HUES6 (cell line): ENCODE measurements at regions not wholly inside any gene's neighbourhood (a gene's known extent, or its start where the extent isn't known, plus 50 kb on each side); places are given as distances from the start of the nearest gene placed in this dataset.

Experiments used
- H3K27ac ChIP-seq: 2 replicates; pipeline ENCODE4 v1.7.0; 2013; ENCODE audit warnings: low read depth, mild to moderate bottlenecking, low read length, inconsistent platforms
- H3K27me3 ChIP-seq: 2 replicates; pipeline ENCODE4 v1.6.1; 2013; ENCODE audit warnings: low read length; ENCODE audit not compliant: control insufficient read depth, insufficient read depth
- H3K36me3 ChIP-seq: 2 replicates; pipeline ENCODE4 v1.6.1; 2013; ENCODE audit warnings: low read length; ENCODE audit not compliant: control insufficient read depth, insufficient read depth
- H3K4me1 ChIP-seq: 2 replicates; pipeline ENCODE4 v1.6.1; 2013; ENCODE audit warnings: low read length; ENCODE audit not compliant: control insufficient read depth, insufficient read depth
- H3K4me3 ChIP-seq: 2 replicates; pipeline ENCODE4 v1.5.1; 2013; ENCODE audit warnings: low read depth, low read length
- H3K9ac ChIP-seq: one replicate; pipeline ENCODE4 v1.6.1; 2013; ENCODE audit warnings: mild to moderate bottlenecking, low read length
- H3K9me3 ChIP-seq: 2 replicates; pipeline ENCODE4 v1.6.1; 2013; ENCODE audit warnings: low read depth, low read length; ENCODE audit not compliant: control insufficient read depth, insufficient read depth

DNA sequence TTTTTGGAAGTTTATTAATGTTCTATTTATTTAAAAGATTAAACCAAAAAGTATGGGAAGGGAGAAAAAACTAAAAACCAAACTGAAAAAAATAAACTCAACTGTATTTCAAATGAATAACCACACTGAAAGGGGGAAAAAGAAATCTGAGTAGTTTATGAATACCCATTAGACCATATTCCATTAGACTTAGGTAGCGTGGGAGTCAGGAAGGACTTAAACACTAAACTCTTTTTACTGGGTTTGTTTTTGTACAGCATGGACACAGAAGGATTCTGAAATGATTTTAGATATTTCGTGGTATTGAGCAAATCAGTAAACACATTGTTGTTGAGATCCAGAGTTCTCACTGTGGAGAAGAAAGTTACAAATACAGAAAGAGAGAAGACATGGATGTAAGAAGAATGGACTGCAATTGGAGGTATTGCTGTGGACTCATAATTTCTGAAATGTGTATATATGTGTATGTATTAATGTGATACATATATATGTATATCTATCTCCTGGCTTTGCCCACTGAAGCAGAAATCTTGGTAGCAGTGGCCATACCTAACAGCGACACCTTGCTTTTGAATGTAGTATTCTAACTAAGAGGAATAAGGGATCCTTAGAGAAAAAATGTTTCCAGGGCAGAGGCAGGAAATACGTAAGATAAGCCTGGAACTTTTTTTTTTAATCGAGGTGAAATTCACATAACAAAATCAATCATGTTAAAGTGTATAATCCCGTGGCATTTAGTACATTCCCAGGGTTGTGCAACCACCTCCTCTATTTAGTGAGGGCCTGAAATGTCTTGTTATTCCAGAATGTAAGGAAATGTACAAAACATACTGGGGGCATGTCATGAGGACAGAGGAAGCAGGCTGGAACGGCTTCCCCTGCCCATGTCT, 228.8 kb downstream of the SMARCA2 start:
- Histone ChIP-seq H3K27ac (no peak overlapping the region), H3K27me3 (no peaks in the 10 kb centered on the region), H3K9me3 (peaks cover 5% of the 10 kb centered on the region; the same call in 1 of the 2 replicates), H3K4me3 (no peak overlapping the region), H3K9ac (no peak overlapping the region), H3K4me1 (peaks cover 31% of the 10 kb centered on the region), H3K36me3 (peaks cover 9% of the 10 kb centered on the region)

DNA sequence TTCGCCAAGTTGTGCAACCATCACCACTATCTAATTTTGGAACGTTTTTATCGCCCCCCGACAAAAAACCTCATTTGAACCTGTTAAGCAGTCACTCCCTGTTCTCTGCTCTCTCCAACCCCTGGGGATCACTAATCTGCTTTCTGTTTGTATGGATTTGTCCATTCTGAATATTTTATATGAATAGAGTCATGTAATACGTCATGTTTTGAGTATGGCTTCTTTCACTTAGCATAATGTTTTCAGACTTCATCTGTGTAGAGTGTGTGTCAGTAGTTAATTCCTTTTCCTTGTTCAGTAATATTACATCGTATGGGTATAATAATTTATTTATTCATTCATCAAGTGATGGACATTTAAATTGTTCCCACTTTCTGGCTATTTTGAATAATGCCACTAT, 232.2 kb downstream of the SMARCA2 start:
- H3K4me1 ChIP-seq, result peaks cover 11% of the 10 kb centered on the region
- no peak overlapping the region for H3K4me3 ChIP-seq
- no peak overlapping the region for H3K27ac ChIP-seq
- no peak overlapping the region for H3K9ac ChIP-seq
- H3K36me3 ChIP-seq, result peaks cover 9% of the 10 kb centered on the region
- H3K27me3 ChIP-seq, result no peaks in the 10 kb centered on the region
- H3K9me3 ChIP-seq, result peaks cover 12% of the 10 kb centered on the region

DNA sequence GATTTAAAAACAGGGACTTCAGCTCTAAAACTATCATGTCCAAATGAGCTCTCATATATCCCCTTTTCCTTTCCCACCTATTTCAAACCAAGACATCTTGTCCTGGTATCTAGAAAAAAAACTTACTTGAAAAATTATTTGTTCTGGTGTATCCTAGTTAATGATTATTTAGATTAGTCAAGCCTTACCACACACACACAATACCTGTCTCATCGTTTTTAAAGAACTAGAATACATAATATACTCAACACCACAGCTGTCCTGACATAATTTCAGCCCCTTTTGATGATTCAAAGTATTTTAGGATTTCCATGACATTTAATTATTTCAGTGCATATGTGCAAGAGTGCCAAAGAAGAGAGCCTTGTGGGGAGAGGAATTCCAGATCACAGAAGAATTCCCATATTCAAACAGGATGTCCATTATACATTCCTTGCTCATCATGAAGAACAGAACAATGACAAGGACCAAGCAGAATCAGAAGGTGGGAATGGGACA, 233.7 kb downstream of the SMARCA2 start:
- no peak overlapping the region for H3K9ac ChIP-seq
- no peak overlapping the region for H3K27ac ChIP-seq
- H3K27me3 ChIP-seq, result no peaks in the 10 kb centered on the region
- H3K36me3 ChIP-seq, result peaks cover 13% of the 10 kb centered on the region
- H3K4me3 ChIP-seq, result no peak overlapping the region
- H3K4me1 ChIP-seq, result no peaks in the 10 kb centered on the region
- peaks cover 18% of the 10 kb centered on the region for H3K9me3 ChIP-seq

DNA sequence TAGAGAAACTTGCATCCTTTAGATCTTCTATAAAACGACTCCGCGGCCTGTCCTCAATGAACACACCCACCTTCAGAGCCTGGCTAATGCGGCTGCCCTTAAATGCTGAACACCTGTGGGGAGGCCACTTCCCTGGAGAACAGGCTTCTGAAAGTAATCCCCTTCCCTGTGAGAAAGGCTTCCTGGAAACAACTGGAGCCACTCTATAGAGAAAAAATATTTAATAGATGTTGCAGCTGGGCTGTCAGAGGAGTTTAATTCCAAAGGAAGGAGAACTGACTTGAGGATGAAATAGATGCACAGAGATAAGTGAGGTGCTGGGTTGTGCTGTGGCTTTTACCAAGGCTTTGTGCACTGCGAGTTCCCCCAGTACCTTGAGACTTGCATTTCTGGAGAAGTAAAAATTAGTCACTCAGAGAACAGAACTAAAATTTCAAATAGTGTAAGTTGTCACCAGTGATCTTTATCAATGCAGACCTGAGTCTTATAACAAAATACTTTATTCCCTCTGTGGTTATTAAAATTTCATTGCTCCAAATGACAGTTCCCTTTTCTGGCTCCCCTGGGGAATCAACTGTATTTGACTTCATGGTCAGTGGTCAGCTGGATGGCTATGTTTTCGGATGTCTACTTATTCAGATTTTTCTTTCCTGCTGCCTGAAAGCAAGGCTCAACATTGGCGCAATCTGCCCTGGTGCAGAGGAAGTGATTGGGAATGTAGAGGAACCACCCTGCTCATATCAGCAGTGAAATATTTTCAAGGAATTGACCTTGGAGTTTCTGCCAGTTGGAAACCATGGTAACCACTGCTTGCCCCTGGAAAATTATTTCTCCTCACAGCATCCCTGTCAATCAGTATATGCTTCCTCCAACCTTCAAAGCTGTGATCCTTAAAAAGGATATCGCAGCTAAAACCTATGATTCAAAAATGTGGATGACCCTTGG, 238.8 kb downstream of the SMARCA2 start:
- no peak overlapping the region for H3K27ac ChIP-seq
- no peaks in the 10 kb centered on the region; the same call in 1 of the 2 replicates for H3K4me1 ChIP-seq
- no peaks in the 10 kb centered on the region for H3K27me3 ChIP-seq
- H3K9ac ChIP-seq, result no peak overlapping the region
- no peak overlapping the region for H3K4me3 ChIP-seq
- H3K36me3 ChIP-seq, result peaks cover 4% of the 10 kb centered on the region; the same call in 1 of the 2 replicates
- peaks cover 15% of the 10 kb centered on the region for H3K9me3 ChIP-seq

DNA sequence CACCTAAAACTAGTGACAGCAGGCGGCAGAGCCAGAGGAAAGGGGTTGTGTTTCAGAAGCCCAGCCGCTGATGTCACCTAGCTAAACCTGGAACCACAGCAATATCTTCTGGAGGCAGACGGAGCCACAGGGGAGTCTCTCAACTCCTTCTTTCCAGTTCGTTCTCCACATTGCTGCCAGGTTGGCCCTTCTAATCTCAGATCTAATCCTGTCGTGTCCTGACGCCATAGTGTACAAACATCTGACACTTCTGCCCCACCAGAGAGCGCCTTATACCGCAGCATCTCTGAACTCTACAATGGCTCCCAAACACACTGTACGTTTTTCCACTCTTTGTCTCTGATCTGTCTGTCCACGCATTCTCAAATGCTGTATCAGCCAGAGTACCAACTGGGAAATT, 240.0 kb downstream of the SMARCA2 start:
- H3K9me3 ChIP-seq, result peaks cover 15% of the 10 kb centered on the region
- no peaks in the 10 kb centered on the region for H3K27me3 ChIP-seq
- H3K4me1 ChIP-seq, result no peaks in the 10 kb centered on the region; the same call in 1 of the 2 replicates
- H3K9ac ChIP-seq, result no peak overlapping the region
- peaks cover 4% of the 10 kb centered on the region; the same call in 1 of the 2 replicates for H3K36me3 ChIP-seq
- H3K27ac ChIP-seq, result no peak overlapping the region
- H3K4me3 ChIP-seq, result no peak overlapping the region

DNA sequence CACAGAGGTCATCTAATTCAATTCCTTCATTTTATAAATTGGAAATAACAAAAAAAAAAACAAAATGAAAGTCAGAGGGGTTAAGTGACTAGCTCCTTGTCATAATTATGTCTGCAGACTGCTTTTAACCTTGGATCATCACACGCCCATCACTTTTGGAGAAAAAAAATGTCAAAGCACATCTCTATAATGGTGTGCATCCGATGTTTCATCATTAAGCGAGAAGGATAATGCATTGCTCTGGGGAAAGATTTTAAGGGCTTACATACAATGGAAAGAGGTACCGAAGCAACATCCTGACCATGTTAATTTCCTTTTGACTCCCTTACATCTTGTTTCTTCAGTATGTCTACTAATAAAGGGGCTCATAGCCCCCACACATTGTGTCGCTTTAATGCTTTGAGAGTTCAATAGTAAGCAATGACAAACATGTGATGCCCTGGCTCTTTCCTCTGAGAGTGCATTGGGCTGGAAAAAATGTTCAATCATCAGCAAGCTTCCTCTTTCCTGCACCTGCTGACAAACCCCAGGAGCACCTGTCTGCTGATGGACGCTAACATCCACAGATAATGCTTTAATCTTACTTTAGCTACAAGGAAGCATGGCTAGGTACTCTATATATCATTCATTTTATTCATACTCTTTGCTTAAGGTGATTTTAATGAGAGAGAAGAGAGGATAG, 242.2 kb downstream of the SMARCA2 start:
- H3K4me3 ChIP-seq, result no peak overlapping the region
- H3K27ac ChIP-seq, result no peak overlapping the region
- no peaks in the 10 kb centered on the region; the same call in 1 of the 2 replicates for H3K4me1 ChIP-seq
- no peak overlapping the region for H3K9ac ChIP-seq
- peaks cover 4% of the 10 kb centered on the region; the same call in 1 of the 2 replicates for H3K36me3 ChIP-seq
- peaks cover 8% of the 10 kb centered on the region for H3K9me3 ChIP-seq
- H3K27me3 ChIP-seq, result no peaks in the 10 kb centered on the region

DNA sequence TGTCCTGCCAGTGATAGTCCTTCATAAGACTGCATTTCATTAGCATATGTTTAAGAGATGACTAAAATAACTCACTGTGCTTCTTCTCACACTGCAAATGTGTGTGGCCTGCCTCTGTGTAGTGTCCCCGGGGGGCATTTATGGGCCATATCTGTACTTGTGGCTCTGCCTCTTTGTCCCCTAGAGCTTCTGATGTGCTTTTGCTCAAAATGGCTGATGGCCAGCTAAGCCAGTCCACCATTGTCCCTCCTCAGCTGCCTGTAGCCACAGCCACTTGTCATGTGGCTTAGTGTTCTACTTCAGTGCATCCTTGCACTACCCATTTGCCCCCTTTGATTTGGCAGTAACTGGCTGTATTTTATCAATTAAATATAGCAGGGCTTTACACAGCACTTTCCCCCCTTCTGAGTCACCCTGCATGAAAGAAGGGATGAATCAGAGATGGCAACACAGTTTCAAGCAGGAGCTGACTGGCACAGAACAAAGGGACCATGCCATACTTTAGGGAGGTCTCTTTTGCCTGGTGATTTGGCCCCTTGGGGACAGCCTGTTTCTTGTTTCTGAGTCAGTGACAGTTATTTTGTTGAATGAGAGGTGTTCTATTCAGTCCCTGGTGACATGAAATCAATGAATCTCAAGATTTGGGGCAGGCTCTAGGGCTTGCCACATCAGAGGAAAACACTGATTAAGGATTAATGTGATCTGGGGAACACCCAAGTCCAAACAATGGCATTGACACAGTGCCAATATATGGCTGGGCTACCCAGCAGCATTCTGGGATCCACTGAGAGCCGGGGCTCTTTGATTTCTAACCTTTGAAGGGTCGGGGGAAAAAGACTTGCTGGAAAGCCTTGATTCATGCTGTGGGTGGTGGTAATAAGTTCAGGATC, 245.5 kb downstream of the SMARCA2 start:
- Histone ChIP-seq H3K27me3 (no peaks in the 10 kb centered on the region), H3K4me1 (no peaks in the 10 kb centered on the region), H3K9me3 (peaks cover 6% of the 10 kb centered on the region; the same call in 1 of the 2 replicates), H3K27ac (no peak overlapping the region), H3K4me3 (no peak overlapping the region), H3K36me3 (no peaks in the 10 kb centered on the region; the same call in 1 of the 2 replicates), H3K9ac (no peak overlapping the region)

DNA sequence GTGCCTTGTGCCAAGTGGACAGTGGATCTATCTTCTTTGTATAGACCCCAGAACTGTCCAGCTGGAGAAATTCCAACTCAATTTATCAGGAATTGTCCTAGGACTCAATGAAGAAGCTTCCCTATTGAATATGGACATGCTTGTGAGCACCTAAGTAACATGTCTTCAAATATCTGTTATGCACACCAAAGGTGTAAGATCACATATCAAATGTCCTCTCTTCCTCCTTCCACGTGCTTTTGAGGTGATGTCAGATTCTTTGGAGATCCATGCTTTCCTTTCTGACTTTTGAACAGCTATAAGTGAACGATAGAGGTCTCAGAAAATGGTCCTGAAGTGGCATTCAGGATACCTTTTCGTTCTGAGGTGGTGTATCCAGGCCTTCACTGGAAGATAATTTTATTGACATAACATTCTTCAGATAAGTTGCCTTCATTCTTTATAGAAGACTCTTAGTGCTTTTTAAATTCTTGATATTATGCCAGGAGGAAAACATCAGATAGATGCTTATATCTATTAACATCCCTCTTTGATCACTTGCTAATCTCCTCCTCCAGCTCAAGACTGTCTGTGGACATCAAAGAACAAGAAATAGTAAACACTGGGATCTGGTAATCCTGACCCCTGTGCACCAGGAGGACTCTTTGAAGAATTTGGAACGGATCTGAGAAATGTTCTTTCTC, 246.4 kb downstream of the SMARCA2 start:
- Histone ChIP-seq H3K4me1 (no peaks in the 10 kb centered on the region), H3K9ac (no peak overlapping the region), H3K27ac (no peak overlapping the region)

DNA sequence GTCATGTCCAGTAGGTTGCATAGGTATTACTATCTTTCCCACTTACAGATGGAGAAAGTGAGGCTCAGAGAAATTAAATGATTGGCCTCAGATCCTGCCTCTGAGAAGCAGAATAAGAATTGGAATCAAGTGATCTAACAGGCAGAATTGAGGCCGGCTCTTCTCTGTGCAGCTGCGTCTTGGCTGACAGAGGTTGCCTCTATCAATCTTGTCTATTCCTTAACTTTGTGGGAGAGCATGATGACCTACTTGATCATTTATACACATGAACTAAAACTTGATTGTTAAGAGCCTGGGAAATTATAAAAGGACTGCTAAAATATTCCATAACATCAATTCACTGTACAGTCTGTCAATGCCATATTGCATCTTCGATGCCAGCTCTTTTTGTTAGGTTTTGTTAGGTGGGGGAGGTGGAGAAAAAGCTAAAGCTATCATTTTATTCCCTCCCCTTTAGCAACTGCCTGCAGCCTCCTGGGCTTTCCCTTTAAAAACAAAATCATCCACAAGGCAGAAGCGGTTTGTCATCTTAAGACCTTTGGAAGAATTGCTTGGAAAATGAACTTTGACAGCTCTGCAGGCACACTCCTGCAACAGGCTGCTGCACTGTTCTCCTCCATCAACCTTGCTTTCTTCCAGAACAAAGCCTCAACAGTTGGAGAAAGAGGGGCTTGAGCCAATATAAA, 247.4 kb downstream of the SMARCA2 start:
- H3K4me3 ChIP-seq, result no peak overlapping the region
- no peak overlapping the region for H3K27ac ChIP-seq
- no peaks in the 10 kb centered on the region for H3K27me3 ChIP-seq
- no peak overlapping the region for H3K9ac ChIP-seq
- H3K36me3 ChIP-seq, result peaks cover 10% of the 10 kb centered on the region; the same call in 1 of the 2 replicates
- peaks cover 4% of the 10 kb centered on the region; the same call in 1 of the 2 replicates for H3K4me1 ChIP-seq
- peaks cover 3% of the 10 kb centered on the region; the same call in 1 of the 2 replicates for H3K9me3 ChIP-seq

More for the DNA sequence above, 246.4 kb downstream of the SMARCA2 start:
- H3K4me3 ChIP-seq, result no peak overlapping the region
- peaks cover 5% of the 10 kb centered on the region; the same call in 1 of the 2 replicates for H3K36me3 ChIP-seq
- H3K27me3 ChIP-seq, result no peaks in the 10 kb centered on the region
- H3K9me3 ChIP-seq, result peaks cover 3% of the 10 kb centered on the region; the same call in 1 of the 2 replicates
